RWPE2 (cell line): ENCODE measurements at regions not wholly inside any gene's neighbourhood (a gene's known extent, or its start where the extent isn't known, plus 50 kb on each side); places are given as distances from the start of the nearest gene placed in this dataset.

Source experiments
- ATAC-seq: fragments of 200-7000 bp; cut with Tn5 transposase; 3 replicates; pipeline ENCODE4 v1.9.1; 2021; ENCODE audit warnings: low read depth
- DNase-seq: peaks from one replicate; pipeline ENCODE4 v3.0.0-alpha.2; 2020; ENCODE audit warnings: low spot score
- H3K27ac ChIP-seq: fragments of 450-650 bp; 2 replicates; pipeline ENCODE4 v1.5.1; 2017; ENCODE audit warnings: mild to moderate bottlenecking; ENCODE audit not compliant: poor library complexity, severe bottlenecking
- H3K27me3 ChIP-seq: fragments of 250-450 bp; sonication (Bioruptor Pico); 2 replicates; pipeline ENCODE4 v1.5.1; 2021; ENCODE audit warnings: mild to moderate bottlenecking, moderate library complexity; ENCODE audit not compliant: insufficient read depth, poor library complexity, severe bottlenecking
- H3K36me3 ChIP-seq: fragments of 250-450 bp; sonication (Bioruptor Pico); 2 replicates; pipeline ENCODE4 v1.5.1; 2020; ENCODE audit warnings: low read depth, mild to moderate bottlenecking, moderate library complexity
- H3K4me1 ChIP-seq: fragments of 250-450 bp; sonication (Bioruptor Pico); 2 replicates; pipeline ENCODE4 v1.5.1; 2021; ENCODE audit warnings: mild to moderate bottlenecking, moderate library complexity; ENCODE audit not compliant: insufficient read depth, poor library complexity, severe bottlenecking
- H3K4me3 ChIP-seq: fragments of 250-450 bp; sonication (Bioruptor Pico); 2 replicates; pipeline ENCODE4 v1.5.1; 2021; ENCODE audit warnings: mild to moderate bottlenecking, moderate library complexity; ENCODE audit not compliant: severe bottlenecking
- H3K9me3 ChIP-seq: fragments of 250-450 bp; sonication (Bioruptor Pico); 2 replicates; pipeline ENCODE4 v1.5.1; 2021; ENCODE audit warnings: mild to moderate bottlenecking, moderate library complexity; ENCODE audit not compliant: severe bottlenecking
- TF ChIP-seq, protein P1 (sequence below): fragments of 450-650 bp; IDR thresholded peaks from one replicate; pipeline ENCODE4 v1.5.1; 2017; ENCODE audit warnings: mild to moderate bottlenecking, moderate library complexity; ENCODE audit not compliant: poor library complexity, severe bottlenecking

DNA sequence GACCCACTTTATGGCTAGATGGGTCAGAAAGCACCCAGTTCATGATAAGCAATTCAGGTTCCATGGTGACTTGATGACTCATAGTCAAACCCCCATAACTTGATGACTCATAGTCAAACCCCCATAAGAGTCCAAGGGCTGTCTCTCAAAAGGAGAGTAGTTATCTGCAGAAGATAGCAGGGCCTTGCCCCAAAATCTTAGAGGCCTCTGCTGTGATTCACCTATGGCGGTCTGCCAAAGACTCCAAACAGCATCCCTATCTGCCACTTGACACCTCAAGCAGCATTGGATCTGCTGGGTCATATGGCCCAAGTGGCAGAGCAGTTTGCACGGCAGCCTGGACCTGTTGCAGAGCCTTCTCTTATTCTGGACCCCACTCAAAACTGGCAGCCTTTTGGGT lies 395.2 kb upstream of the KIF2A start:
- H3K4me3 ChIP-seq, result no peak overlapping the region
- peak overlapping the region; percentile 29 for H3K27ac ChIP-seq
- no peaks in the 10 kb centered on the region for H3K27me3 ChIP-seq
- TF ChIP-seq, protein P1, sequence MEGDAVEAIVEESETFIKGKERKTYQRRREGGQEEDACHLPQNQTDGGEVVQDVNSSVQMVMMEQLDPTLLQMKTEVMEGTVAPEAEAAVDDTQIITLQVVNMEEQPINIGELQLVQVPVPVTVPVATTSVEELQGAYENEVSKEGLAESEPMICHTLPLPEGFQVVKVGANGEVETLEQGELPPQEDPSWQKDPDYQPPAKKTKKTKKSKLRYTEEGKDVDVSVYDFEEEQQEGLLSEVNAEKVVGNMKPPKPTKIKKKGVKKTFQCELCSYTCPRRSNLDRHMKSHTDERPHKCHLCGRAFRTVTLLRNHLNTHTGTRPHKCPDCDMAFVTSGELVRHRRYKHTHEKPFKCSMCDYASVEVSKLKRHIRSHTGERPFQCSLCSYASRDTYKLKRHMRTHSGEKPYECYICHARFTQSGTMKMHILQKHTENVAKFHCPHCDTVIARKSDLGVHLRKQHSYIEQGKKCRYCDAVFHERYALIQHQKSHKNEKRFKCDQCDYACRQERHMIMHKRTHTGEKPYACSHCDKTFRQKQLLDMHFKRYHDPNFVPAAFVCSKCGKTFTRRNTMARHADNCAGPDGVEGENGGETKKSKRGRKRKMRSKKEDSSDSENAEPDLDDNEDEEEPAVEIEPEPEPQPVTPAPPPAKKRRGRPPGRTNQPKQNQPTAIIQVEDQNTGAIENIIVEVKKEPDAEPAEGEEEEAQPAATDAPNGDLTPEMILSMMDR, result no peak
- DNase-seq, result no peak
- H3K9me3 ChIP-seq, result no peaks in the 10 kb centered on the region
- ATAC-seq, result no peak; the same call in 2 of the 3 replicates
- no peaks in the 10 kb centered on the region for H3K4me1 ChIP-seq
- no peaks in the 10 kb centered on the region for H3K36me3 ChIP-seq

DNA sequence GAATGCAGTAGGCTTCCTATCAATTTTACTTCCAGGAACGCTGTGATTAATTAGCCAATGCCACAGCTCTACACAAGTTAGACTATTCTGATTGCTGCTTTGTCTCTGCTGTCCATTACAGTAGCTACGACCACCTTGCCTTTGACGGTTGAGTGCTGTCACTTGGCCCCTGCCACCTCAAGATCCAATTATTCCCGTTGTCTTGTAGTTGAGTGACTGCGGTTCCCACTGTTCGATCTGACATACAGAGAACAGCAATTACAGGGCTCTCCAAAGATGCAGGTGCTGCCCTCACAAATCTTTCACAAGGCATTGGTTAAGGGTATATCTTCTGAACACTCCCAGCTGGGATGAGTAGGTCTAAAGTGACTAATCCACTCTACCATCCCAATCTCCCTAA lies 393.4 kb upstream of the KIF2A start:
- H3K9me3 ChIP-seq, result no peaks in the 10 kb centered on the region
- H3K4me3 ChIP-seq, result no peak overlapping the region
- no peaks in the 10 kb centered on the region for H3K36me3 ChIP-seq
- no peaks in the 10 kb centered on the region for H3K27me3 ChIP-seq
- H3K4me1 ChIP-seq, result peaks cover 13% of the 10 kb centered on the region
- ATAC-seq (no peak), DNase-seq (no peak)
- no peak overlapping the region for H3K27ac ChIP-seq
- TF ChIP-seq, protein P1, result no peak

DNA sequence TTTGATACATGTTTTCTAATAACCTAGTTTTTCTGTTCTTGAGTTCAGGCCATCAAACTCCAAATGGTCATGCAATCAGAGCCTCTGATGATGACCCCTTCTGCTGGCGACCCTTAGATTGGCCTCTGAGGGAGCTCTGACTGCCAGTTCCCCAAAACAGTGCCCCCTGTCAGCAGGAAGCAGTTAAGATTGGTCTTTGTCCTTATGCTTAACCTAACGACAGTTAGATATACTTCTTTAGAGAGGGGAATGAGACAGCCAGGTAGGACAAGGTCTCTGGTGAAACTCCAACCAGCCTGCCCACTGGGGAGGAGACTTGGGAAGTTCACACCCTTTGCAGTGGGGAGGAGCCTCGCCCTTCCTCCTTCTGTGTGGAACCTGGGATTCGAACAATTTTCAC lies 390.4 kb upstream of the KIF2A start:
- ATAC-seq, result no peak
- no peaks in the 10 kb centered on the region for H3K27me3 ChIP-seq
- H3K9me3 ChIP-seq, result no peaks in the 10 kb centered on the region
- no peak for DNase-seq
- H3K4me1 ChIP-seq, result peaks cover 41% of the 10 kb centered on the region
- no peak overlapping the region for H3K4me3 ChIP-seq
- H3K27ac ChIP-seq, result peak overlapping the region; percentile 99
- H3K36me3 ChIP-seq, result no peaks in the 10 kb centered on the region
- TF ChIP-seq, protein P1, result no peak

DNA sequence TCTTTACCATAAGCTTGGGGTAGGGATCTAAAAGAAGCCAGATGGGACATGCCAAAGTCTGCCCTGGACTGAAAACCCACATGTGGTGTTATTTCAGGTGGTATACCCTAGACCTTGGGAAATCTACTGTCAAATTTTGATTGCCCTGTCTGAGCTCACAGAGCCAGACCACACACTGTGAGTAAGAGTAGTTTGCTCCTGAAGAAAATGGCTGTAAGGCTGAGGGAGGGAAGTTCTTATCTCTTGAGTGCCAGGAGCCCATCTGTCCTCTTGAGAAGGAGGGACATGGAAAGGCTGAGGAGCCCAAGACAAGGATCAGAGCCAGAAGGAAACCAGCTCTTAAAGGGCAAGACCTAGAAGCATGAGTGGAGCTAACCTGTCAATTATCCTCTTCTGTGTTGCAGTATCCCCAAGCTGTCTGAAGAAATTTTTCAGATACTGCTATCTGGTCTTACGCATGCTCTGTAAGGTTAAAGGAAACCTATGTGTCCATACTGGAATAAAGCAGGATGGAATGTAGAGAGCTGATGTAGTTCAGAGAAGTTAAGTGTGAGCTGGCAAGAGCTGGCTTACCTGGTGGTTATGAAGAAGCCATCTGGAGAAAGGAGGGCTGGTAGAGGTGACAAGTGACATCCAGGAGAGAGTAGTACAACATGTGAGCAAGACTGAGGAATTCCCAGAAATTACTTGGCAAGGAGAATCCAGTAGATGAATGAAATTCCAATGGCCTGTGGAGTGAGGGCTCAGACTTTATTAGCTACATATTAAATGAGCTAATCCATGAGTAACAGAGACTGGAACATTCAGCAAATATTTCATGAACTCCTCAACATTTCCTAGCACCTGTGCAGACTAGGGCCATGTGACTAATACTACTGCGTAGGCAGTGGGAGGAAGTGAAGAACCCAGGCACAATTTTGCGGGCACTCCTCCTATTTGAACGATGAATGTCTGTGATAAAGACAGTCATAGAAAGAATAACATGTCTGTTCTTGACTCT lies 389.1 kb upstream of the KIF2A start:
- DNase-seq (peak; percentile 92), ATAC-seq (peak; percentile 91)
- Histone ChIP-seq H3K27ac (peak overlapping the region; percentile 99), H3K4me3 (no peak overlapping the region), H3K9me3 (no peaks in the 10 kb centered on the region), H3K4me1 (peaks cover 41% of the 10 kb centered on the region), H3K36me3 (no peaks in the 10 kb centered on the region), H3K27me3 (no peaks in the 10 kb centered on the region)
- TF ChIP-seq, protein P1, result no peak

DNA sequence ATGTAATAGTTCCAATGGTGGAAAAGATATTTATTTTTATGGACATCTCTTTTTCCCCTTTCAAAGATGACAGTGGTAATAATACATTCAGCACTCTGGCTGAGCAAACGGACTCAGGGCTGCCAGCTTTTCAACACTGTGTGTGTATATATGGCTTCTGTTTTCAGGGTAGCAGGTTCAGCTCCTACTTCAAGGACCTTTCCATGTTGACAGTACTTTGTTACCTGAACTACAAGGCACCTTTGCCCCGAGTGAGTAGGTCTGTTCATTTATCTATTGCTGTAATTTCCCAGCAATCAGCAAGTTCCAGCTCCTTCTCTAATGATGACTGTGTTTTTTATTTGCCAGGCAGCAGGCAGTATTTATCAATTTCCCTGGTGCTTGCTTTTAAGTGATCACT lies 387.4 kb upstream of the KIF2A start:
- TF ChIP-seq, protein P1, result no peak
- DNase-seq (no peak), ATAC-seq (no peak)
- peak overlapping the region; percentile 99 for H3K27ac ChIP-seq
- no peaks in the 10 kb centered on the region for H3K27me3 ChIP-seq
- no peaks in the 10 kb centered on the region for H3K36me3 ChIP-seq
- peaks cover 41% of the 10 kb centered on the region for H3K4me1 ChIP-seq
- no peak overlapping the region for H3K4me3 ChIP-seq
- no peaks in the 10 kb centered on the region for H3K9me3 ChIP-seq
